SW 1271 (cell line): ENCODE measurements at regions not wholly inside any gene's neighbourhood (a gene's known extent, or its start where the extent isn't known, plus 50 kb on each side); places are given as distances from the start of the nearest gene placed in this dataset.

Experiments
- DNase-seq, 2 experiments: peaks; one replicate each; lab custom pipeline; 2025; lab: John Stamatoyannopoulos, UW

GRCh38 chr15:62777671-62778070 is 264.9 kb upstream of the TPM1 start:
- DNase-seq: no peak

- DNase-seq: no peak
Measured at GRCh38 chr15:62779036-62779770, 263.3 kb upstream of the TPM1 start.

DNA sequence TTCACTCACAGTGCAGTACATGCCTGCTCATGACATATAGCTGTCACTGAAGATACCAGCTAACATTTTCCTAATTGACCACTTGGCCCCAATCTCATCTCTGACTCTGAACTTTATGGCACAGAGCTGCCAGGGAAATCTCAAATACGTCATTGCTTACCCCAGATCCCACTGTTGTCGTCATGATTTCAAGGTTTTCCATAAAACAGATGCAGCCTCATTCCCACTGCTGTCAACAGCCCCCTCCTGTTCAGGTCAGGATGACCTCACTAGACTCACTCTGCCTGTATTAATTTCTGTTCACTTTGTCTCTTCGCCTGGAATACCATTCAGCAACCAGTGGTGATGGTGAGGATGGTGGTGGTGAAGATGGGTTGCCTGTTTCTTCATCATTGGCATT is 262.6 kb upstream of the TPM1 start:
- no peak for DNase-seq

- no peak for DNase-seq
Measured at GRCh38 chr15:62781081-62781497, 261.5 kb upstream of the TPM1 start.

DNA sequence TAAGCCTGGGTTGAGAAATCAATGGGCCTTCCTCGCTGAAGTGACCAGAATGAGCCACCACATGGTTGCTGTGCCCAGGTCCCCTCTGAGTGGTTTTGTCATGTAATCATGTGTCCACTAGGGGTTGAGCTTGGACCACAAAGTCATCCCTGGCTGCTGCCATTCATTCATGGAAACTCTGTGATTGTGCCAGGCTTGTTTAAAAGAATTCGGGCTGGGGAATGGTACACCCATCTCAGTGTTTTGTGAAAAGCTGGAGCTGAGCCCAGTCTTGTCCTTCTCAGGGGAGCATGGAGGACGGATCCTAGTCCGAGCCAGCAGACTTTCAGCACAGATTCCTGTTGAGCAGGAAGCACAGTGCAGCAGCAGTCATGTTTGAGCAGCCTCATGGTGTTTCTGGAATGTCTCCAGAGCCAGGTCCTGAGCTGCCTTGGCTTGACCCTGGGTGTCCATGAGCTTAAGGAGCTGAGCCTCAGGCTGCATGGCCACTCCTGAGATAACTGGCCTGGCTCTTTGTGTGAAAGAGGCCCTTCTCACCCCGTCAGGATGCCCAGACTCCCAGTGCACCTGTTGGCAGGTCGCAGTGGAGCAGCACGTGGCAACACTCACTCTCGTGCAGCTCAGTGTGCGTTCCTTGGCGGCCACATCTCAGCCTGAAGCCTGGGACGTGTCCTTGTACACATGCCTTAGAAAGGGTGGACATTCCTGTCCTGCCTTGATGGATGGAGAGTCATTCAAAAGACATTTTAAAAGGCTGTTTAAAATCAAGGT is 260.3 kb upstream of the TPM1 start:
- DNase-seq: peak; percentile 29 to 82

DNA sequence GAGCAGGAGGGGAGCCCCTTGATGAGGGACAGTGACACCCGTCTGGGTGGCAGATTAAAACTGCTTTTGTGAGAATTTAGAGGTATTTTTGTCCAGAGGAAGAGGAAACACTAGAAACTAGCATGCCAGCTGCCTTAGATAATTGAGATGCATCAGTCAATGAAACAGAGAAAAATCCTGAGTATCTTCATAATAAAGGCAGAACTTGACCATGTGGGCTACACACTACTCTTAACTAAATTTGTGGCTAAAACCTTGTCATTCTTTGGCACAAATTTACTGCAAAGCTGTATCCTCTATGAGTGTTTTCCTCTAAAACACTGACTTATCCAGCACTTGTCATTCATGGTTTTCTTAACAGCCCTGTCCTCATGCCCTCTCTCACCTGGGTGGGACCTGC is 259.7 kb upstream of the TPM1 start:
- DNase-seq: no peak

GRCh38 chr15:62783303-62783957 is 259.1 kb upstream of the TPM1 start:
- DNase-seq: no peak

DNA sequence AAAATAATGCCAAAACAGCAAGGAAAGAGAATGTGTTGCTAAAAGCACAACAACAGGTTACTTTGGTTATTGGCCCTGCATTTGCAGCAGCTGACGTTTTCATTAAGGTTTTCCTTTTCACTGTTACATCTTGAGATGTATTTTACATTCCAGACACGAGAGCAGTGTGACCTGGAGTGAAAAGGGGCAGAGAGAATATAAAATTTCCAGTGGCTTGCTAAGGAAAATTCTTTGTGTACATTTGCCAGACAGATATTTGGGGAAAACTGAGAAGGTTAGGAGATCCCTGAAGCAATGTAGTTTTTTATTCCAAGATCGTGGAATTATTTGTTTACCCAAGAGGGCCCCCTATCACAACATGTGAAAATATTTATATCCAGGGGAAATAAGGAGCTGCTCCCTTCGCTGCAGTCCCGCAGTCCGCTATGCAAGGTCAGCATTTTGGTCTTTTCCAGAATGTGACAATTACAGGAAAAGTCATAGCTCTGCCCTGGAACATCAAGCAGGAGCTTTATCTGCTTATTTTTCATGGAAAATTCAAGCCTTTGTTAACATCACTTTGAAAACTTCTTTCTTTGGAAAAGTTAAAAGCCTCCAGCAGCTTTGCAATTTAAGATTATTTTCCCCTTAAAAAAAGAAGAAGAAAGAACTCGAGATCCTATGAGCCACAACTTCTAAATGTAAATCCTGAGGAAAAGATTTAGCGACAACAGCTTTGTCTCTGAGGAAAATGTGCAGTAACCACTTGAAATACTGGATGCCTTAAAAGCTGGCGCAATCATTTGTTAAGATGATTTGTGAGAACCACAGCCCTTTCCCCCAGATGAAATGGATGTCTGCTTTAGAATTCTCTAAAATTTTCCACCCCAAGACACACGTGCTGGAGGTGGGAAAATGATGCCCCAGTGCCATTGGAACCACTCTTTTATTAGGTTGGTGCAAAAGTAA is 256.4 kb upstream of the TPM1 start:
- DNase-seq: no peak

DNA sequence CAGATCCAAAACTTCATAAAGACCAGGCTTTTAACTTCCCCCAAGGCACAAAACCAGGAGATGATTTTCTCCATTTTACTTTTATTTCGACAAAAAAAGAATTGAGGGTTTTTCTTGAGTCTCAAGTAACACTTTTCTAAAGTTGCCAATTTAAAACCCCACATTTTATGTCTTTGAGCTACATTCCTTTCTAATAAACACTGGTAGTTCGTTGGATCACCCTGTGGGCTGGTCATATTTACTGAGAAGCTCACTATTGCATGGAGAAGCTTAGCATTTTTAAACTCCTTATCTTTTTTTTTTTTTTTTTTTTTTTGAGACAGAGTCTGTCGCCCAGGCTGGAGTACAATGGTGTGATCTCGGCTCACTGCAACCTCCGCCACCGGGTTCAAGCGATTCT is 255.1 kb upstream of the TPM1 start:
- DNase-seq: no peak

DNA sequence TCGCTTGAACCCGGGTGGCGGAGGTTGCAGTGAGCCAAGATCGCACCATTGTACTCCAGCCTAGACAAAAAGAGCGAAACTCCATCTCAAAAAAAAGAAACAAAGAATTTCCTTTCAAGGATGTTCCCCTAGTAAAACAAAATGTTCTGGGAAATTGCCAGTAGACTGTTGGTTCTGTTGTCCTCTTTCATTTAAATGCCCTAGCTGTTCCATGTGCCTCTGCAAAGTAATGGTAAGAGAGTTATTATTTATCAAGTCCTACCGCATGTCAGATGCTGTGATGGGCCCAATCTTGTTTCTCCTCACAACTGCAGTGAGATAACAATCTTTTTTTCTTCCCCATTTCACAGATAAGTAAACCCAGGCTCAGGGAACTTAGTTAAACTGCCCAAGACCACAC is 254.3 kb upstream of the TPM1 start:
- no peak for DNase-seq

GRCh38 chr15:62790546-62790945 is 252.0 kb upstream of the TPM1 start:
- DNase-seq: no peak

DNA sequence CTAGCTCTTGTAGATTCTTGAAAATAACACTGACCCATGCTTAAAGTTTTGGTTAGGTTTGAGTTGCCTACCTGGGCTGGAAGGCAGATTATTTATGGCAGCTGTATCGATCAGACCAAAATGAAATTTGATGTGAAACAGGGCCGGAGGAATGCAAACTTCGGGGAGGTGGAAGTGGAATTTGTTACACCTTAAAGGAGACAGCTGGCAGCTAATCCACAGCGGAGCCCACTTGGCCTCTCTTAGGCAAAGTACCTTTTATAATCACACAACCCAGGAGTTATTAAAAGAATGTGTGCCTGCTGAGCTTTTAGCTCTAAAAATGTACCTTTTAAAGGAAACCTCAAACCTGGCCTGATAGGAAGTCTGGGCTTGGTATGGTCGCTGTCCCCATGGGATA is 250.9 kb upstream of the TPM1 start:
- no peak for DNase-seq

- no peak for DNase-seq
Measured at GRCh38 chr15:62792986-62793751, 249.4 kb upstream of the TPM1 start.

GRCh38 chr15:62793752-62794144 is 248.8 kb upstream of the TPM1 start:
- DNase-seq: no peak

GRCh38 chr15:62795171-62795570 is 247.4 kb upstream of the TPM1 start:
- no peak for DNase-seq

- DNase-seq: no peak
Measured at GRCh38 chr15:62795700-62796695, 246.5 kb upstream of the TPM1 start.

DNA sequence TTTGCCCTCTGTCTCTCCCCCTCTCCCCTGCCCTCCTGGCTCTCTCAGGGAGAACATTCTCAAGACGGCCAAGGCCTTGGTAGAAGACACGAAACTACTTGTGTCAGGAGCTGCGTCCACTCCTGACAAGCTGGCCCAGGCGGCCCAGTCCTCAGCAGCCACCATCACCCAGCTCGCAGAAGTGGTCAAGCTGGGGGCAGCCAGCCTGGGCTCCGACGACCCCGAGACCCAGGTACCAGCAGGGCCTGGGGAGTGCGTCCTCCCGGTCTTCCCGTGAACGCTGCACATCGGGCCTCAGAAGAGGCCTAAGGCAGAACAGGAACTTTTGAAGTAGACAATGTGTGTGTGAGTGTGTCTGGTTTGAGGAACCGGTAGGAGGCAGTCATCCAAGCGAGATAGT is 245.4 kb upstream of the TPM1 start:
- DNase-seq: no peak

GRCh38 chr15:62798536-62798935 is 244.0 kb upstream of the TPM1 start:
- DNase-seq: no peak

DNA sequence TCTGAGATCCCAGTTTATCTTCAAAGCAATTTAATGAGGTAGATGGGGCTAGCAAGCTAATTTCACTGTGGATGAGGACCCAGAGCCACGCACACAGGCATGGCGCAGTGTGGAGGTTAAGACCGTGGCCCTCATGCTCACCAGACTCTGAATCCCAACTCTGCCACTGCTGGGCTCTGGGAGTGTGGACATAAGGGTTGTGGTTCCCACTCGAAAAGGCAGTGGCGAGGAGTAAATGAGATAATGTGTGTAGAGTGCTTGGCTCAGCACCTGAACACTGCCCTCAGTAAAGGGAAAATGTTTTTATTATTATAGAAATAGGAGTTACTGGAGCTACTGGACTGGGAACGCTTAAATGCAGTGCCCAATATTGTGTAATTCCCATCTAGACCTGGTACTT is 243.5 kb upstream of the TPM1 start:
- no peak for DNase-seq

- no peak for DNase-seq
Measured at GRCh38 chr15:62799919-62800318, 242.6 kb upstream of the TPM1 start.
